ENCODE measurements at regions not wholly inside any gene's neighbourhood (a gene's known extent, or its start where the extent isn't known, plus 50 kb on each side); places are given as distances from the start of the nearest gene placed in this dataset.

DNA sequence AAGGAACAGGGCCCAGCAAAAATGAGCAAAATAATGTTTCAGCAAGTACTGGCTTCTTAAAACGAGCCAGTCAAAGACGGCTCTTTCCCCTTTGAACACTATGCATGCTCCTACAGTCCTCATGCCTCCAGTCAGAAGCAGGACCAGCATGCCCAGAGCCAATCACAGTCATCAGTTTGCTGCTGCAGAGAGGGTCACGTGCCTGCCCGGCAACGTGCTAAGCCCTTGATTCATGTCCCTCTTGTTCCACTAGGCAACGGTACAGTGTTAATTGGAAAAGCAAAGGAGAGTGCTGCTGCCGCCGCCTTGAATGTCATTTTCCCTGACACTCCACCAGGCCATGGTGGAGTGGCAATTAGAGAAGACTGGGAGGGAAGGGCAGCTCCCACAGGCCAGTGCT lies 500.1 kb downstream of the OCA2 start:
- no peak for TF ChIP-seq CTCF (IDR thresholded peaks at IDR 0.05)
- no peak for TF ChIP-seq POLR2A (IDR thresholded peaks at IDR 0.05)
